B cell (primary cell): ENCODE measurements at regions not wholly inside any gene's neighbourhood (a gene's known extent, or its start where the extent isn't known, plus 50 kb on each side); places are given as distances from the start of the nearest gene placed in this dataset.

ENCODE experiments used
- CTCF ChIP-seq: fragments of 200-600 bp; IDR thresholded peaks from one replicate; pipeline ENCODE4 v1.8.0; 2022; ENCODE audit warnings: antibody characterized with exemption, mild to moderate bottlenecking
- EZH2 ChIP-seq: IDR thresholded peaks from 2 replicates; pipeline ENCODE4 v1.6.1; 2012; ENCODE audit warnings: borderline replicate concordance, low read depth, mild to moderate bottlenecking, moderate library complexity, low read length; ENCODE audit not compliant: insufficient read depth, poor library complexity, severe bottlenecking

- TF ChIP-seq EZH2 (no peak), CTCF (no peak)
Observed at GRCh38 chr18:41659438-41660130, 295.4 kb upstream of the PIK3C3 start.
